H1 (cell line): ENCODE measurements at regions not wholly inside any gene's neighbourhood (a gene's known extent, or its start where the extent isn't known, plus 50 kb on each side); places are given as distances from the start of the nearest gene placed in this dataset.

Experiments used
- CTCF ChIA-PET: fragments of 300-600 bp; sonication (Branson Sonifier 250); formaldehyde crosslinking; loops from one replicate; lab custom pipeline; 2021; ENCODE audit not compliant: partially characterized antibody; lab: Charles Lee
- POLR2A ChIA-PET: fragments of 300-600 bp; sonication (Branson Sonifier 250); formaldehyde crosslinking; loops from one replicate; lab custom pipeline; 2021; ENCODE audit warnings: inconsistent platforms; ENCODE audit not compliant: partially characterized antibody; lab: Charles Lee
- DNase-seq, 2 experiments: peaks; one replicate each; pipeline versions ENCODE4 v3.0.0 to v3.0.0-alpha.2; 2010 to 2022; ENCODE audit warnings: low spot score in 2 of 2, low read depth in 1 of 2, mixed read lengths in 1 of 2
- FAIRE-seq: peaks from 2 replicates; lab custom pipeline; 2011; peaks lifted over from hg19 to GRCh38; lab: Jason Lieb, UNC
- H2AFZ ChIP-seq: 2 replicates; pipeline ENCODE4 v1.8.1; 2012; ENCODE audit warnings: low read length, inconsistent platforms
- H2AK5ac ChIP-seq: 2 replicates; pipeline ENCODE4 v1.6.1; 2013; ENCODE audit warnings: low read depth, low read length
- H2BK120ac ChIP-seq: replicated peaks from 2 replicates; pipeline ENCODE3; 2013; ENCODE audit warnings: low read depth, low read length, inconsistent platforms
- H2BK12ac ChIP-seq: 2 replicates; pipeline ENCODE4 v1.6.1; 2013; ENCODE audit warnings: low read depth, low read length
- H2BK15ac ChIP-seq: 2 replicates; pipeline ENCODE4 v1.6.1; 2013; ENCODE audit warnings: low read length
- H2BK20ac ChIP-seq: 2 replicates; pipeline ENCODE4 v1.6.1; 2013; ENCODE audit warnings: low read length
- H2BK5ac ChIP-seq: 2 replicates; pipeline ENCODE4 v1.6.1; 2013; ENCODE audit warnings: low read depth, low read length
- H3K14ac ChIP-seq: 2 replicates; pipeline ENCODE4 v1.6.1; 2013; ENCODE audit warnings: inconsistent platforms; ENCODE audit not compliant: insufficient read length
- H3K18ac ChIP-seq: 2 replicates; pipeline ENCODE4 v1.6.1; 2013; ENCODE audit warnings: low read length; ENCODE audit errors: extremely low read depth
- H3K23ac ChIP-seq: 2 replicates; pipeline ENCODE4 v1.6.1; 2013; ENCODE audit warnings: inconsistent platforms; ENCODE audit not compliant: insufficient read length
- H3K23me2 ChIP-seq: 2 replicates; pipeline ENCODE4 v1.6.1; 2013; ENCODE audit warnings: low read depth, low read length
- H3K27ac ChIP-seq: 2 replicates; pipeline ENCODE4 v1.6.1; 2011; ENCODE audit warnings: low read depth, low read length, inconsistent platforms
- H3K27me3 ChIP-seq, 4 experiments: replicated peaks in 1 of 4; 1 replicate in 1 of 4; 2 replicates in 3 of 4; pipeline versions ENCODE4 v1.6.1 to v1.8.1; 2011 to 2013; ENCODE audit warnings: low read length in 3 of 4, mild to moderate bottlenecking in 3 of 4, inconsistent platforms in 2 of 4, mixed read lengths in 2 of 4, moderate library complexity in 1 of 4; ENCODE audit not compliant: control insufficient read depth in 3 of 4, insufficient read depth in 3 of 4; ENCODE audit errors: extremely low read depth in 1 of 4
- H3K36me3 ChIP-seq, 4 experiments: 2 replicates each; pipeline versions ENCODE4 v1.6.1 to v1.8.1; 2011 to 2013; ENCODE audit warnings: mild to moderate bottlenecking in 4 of 4, low read length in 3 of 4, moderate library complexity in 2 of 4, control low read depth in 1 of 4, inconsistent platforms in 1 of 4; ENCODE audit not compliant: insufficient read depth in 4 of 4, control insufficient read depth in 2 of 4
- H3K4ac ChIP-seq: replicated peaks from 2 replicates; pipeline ENCODE3; 2013; ENCODE audit warnings: low read length, low read depth, mixed read lengths, inconsistent platforms; ENCODE audit not compliant: insufficient read length
- H3K4me1 ChIP-seq, 4 experiments: replicated peaks in 1 of 4; 1 replicate in 1 of 4; 2 replicates in 3 of 4; pipeline versions ENCODE4 v1.6.1 to v1.8.1; 2011 to 2013; ENCODE audit warnings: low read length in 3 of 4, inconsistent platforms in 2 of 4, mixed read lengths in 1 of 4; ENCODE audit not compliant: insufficient read depth in 4 of 4, control insufficient read depth in 3 of 4
- H3K4me2 ChIP-seq, 2 experiments: 2 replicates each; pipeline versions ENCODE4 v1.6.1 to v1.8.1; 2011 to 2013; ENCODE audit warnings: low read depth in 2 of 2, low read length in 2 of 2, control low read depth in 1 of 2, inconsistent platforms in 1 of 2, mild to moderate bottlenecking in 1 of 2; ENCODE audit not compliant: insufficient read depth in 1 of 2
- H3K4me3 ChIP-seq, 4 experiments: fragments of 200-600, 300-600 bp in 1 of 4; sonication (generic), shearing (Covaris generic), sonication (Bioruptor Twin) in 1 of 4; 2 replicates each; pipeline versions ENCODE4 v1.5.1 to v1.8.1; 2011 to 2016; ENCODE audit warnings: low read length in 4 of 4, low read depth in 3 of 4, control low read depth in 2 of 4, inconsistent platforms in 2 of 4, mild to moderate bottlenecking in 2 of 4, mixed read lengths in 1 of 4, moderate library complexity in 1 of 4; ENCODE audit not compliant: insufficient read depth in 2 of 4; ENCODE audit errors: extremely low read depth in 1 of 4
- H3K56ac ChIP-seq: replicated peaks from 2 replicates; pipeline ENCODE3; 2013; ENCODE audit warnings: low read depth, mild to moderate bottlenecking, mixed read lengths, low read length, inconsistent platforms; ENCODE audit not compliant: insufficient read length
- H3K79me1 ChIP-seq: 2 replicates; pipeline ENCODE4 v1.6.1; 2013; ENCODE audit warnings: low read depth, low read length, control low read depth
- H3K79me2 ChIP-seq, 2 experiments: 2 replicates each; pipeline versions ENCODE4 v1.6.1 to v1.8.1; 2012 to 2013; ENCODE audit warnings: low read length in 2 of 2, mild to moderate bottlenecking in 2 of 2, inconsistent platforms in 1 of 2; ENCODE audit not compliant: insufficient read depth in 2 of 2, control insufficient read depth in 1 of 2
- H3K9ac ChIP-seq, 4 experiments: replicated peaks in 1 of 4; 1 replicate in 1 of 4; 2 replicates in 3 of 4; pipeline versions ENCODE4 v1.6.1 to v1.8.1; 2011 to 2013; ENCODE audit warnings: low read depth in 3 of 4, low read length in 3 of 4, control low read depth in 2 of 4, mild to moderate bottlenecking in 2 of 4, moderate library complexity in 2 of 4, inconsistent platforms in 1 of 4; ENCODE audit errors: extremely low read depth in 1 of 4
- H3K9me3 ChIP-seq, 2 experiments: 2 replicates each; pipeline versions ENCODE4 v1.6.1 to v1.8.1; 2012 to 2013; ENCODE audit warnings: mild to moderate bottlenecking in 2 of 2, moderate library complexity in 2 of 2, control low read depth in 1 of 2, inconsistent platforms in 1 of 2, low read depth in 1 of 2, low read length in 1 of 2, mixed read lengths in 1 of 2; ENCODE audit not compliant: insufficient read depth in 2 of 2
- H4K20me1 ChIP-seq, 2 experiments: replicated peaks in 1 of 2; 2 replicates each; pipeline versions ENCODE3 to v1.8.1; 2011 to 2013; ENCODE audit warnings: inconsistent platforms in 2 of 2, low read length in 2 of 2, mild to moderate bottlenecking in 1 of 2; ENCODE audit not compliant: insufficient read depth in 2 of 2, control insufficient read depth in 1 of 2
- H4K5ac ChIP-seq: 2 replicates; pipeline ENCODE4 v1.6.1; 2013; ENCODE audit warnings: low read length, low read depth, mixed read lengths, inconsistent platforms; ENCODE audit not compliant: insufficient read length
- H4K8ac ChIP-seq: 2 replicates; pipeline ENCODE4 v1.8.0; 2013; ENCODE audit warnings: mild to moderate bottlenecking, moderate library complexity, low read length, inconsistent platforms; ENCODE audit not compliant: insufficient read depth; ENCODE audit errors: extremely low read depth
- H4K91ac ChIP-seq: replicated peaks from 2 replicates; pipeline ENCODE3; 2013; ENCODE audit warnings: low read length, mixed read lengths, inconsistent platforms; ENCODE audit not compliant: insufficient read length
- BRCA1 ChIP-seq: IDR thresholded peaks from 2 replicates; pipeline ENCODE4 v1.6.1; 2012; ENCODE audit warnings: low read depth, low read length, improper control_type of control experiment
- CBX5 ChIP-seq: fragments of 300-800, 300-1000 bp; sonication (generic); IDR thresholded peaks from 2 replicates; pipeline ENCODE4 v1.7.1; 2016; ENCODE audit warnings: antibody characterized with exemption, low read length, low read depth
- JUN ChIP-seq: IDR thresholded peaks from 2 replicates; pipeline ENCODE4 v1.6.1; 2011; ENCODE audit warnings: low read depth, mild to moderate bottlenecking, improper control_type of control experiment, low read length
- SIRT6 ChIP-seq: IDR thresholded peaks from one replicate; pipeline ENCODE4 v1.7.1; 2012; ENCODE audit warnings: low read length, inconsistent platforms
- TBP ChIP-seq: IDR thresholded peaks from 2 replicates; pipeline ENCODE4 v1.6.1; 2011; ENCODE audit warnings: low read depth, low read length, improper control_type of control experiment
- ZNF274 ChIP-seq: IDR thresholded peaks from 2 replicates; pipeline ENCODE4 v1.7.0; 2012; ENCODE audit warnings: low read length, borderline replicate concordance; ENCODE audit errors: extremely low read depth
- WGBS, 2 experiments: shearing (Covaris generic) in 1 of 2; methylation state at CpG; one replicate each; pipeline versions ENCODE4 v1.1.6 to v1.1.7; 2013 to 2015; ENCODE audit warnings: low lambda C conversion rate in 2 of 2, mixed read lengths in 2 of 2, inconsistent platforms in 1 of 2, low coverage in 1 of 2, missing lambda C conversion rate in 1 of 2; ENCODE audit not compliant: insufficient replicate concordance in 2 of 2, insufficient coverage in 1 of 2, insufficient read length in 1 of 2; ENCODE audit errors: extremely low coverage in 1 of 2, missing lambda C conversion rate in 1 of 2; 5-methylcytosine and 5-hydroxymethylcytosine counted together

GRCh38 chr17:27402943-27403342, 53.3 kb upstream of the KSR1 start:
- no peak for TF ChIP-seq ZNF274
- TF ChIP-seq TBP: no peak
- no peak for TF ChIP-seq JUN
- no peak for TF ChIP-seq BRCA1
- TF ChIP-seq SIRT6: no peak
- no peak for TF ChIP-seq CBX5
- POLR2A ChIA-PET: interaction anchor here (1.0 kb wide), 1 partner anchor 57 kb away, joined by 3 read pairs; no protein-coding TSS in a partner anchor
- Histone ChIP-seq H3K36me3 (no peaks in the 10 kb centered on the region), H4K5ac (no peak overlapping the region), H3K23me2 (no peaks in the 10 kb centered on the region; the same call in 1 of the 2 replicates), H3K56ac (no peak overlapping the region), H2BK20ac (no peak overlapping the region), H4K8ac (no peak overlapping the region), H3K9me3 (no peaks in the 10 kb centered on the region), H2AFZ (no peak overlapping the region), H3K14ac (no peak overlapping the region), H4K91ac (no peak overlapping the region), H3K79me2 (no peaks in the 10 kb centered on the region), H3K27me3 (no peaks in the 10 kb centered on the region), H3K23ac (no peak overlapping the region), H3K79me1 (no peaks in the 10 kb centered on the region), H4K20me1 (no peaks in the 10 kb centered on the region), H2BK5ac (0 out of 2 replicates have a peak overlapping the region, but pooled peaks have one; percentile 12), H2AK5ac (no peak overlapping the region), H3K18ac (no peak overlapping the region), H3K4ac (no peak overlapping the region), H3K9ac (no peak overlapping the region), H2BK12ac (0 out of 2 replicates have a peak overlapping the region, but pooled peaks have one; percentile 62), H3K27ac (no peak overlapping the region), H3K4me1 (peaks cover 0 to 4% (median under 1%) of the 10 kb centered on the region in 4 experiments; a peak in 1 of 7 replicates), H3K4me3 (no peak overlapping the region), H2BK120ac (no peak overlapping the region), H3K4me2 (no peak overlapping the region), H2BK15ac (no peak overlapping the region)
- FAIRE-seq: no peak
- 74% methylated on average over 5 of the region's 5 CpGs; no CpG with 5 or more reads in 1 of the 2 experiments for WGBS, 2 experiments
- CTCF ChIA-PET: interaction anchor here (1.1 to 2.6 kb wide), 3 partner anchors 14 to 479 kb away, joined by 3 to 12 read pairs (median 4); no protein-coding TSS in a partner anchor
- DNase-seq: no peak
